SU-DHL-6 (cell line): ENCODE measurements at regions not wholly inside any gene's neighbourhood (a gene's known extent, or its start where the extent isn't known, plus 50 kb on each side); places are given as distances from the start of the nearest gene placed in this dataset.

Experiments
- H2AFZ ChIP-seq: fragments of 200-600 bp; sonication (generic); 2 replicates; pipeline ENCODE4 v1.6.1; 2014; ENCODE audit warnings: low read depth, mild to moderate bottlenecking, moderate library complexity, mixed read lengths, antibody characterized with exemption, low read length; ENCODE audit not compliant: severe bottlenecking
- H3F3A ChIP-seq: fragments of 200-600 bp; shearing (Covaris generic); 2 replicates; pipeline ENCODE4 v1.6.0; 2016; ENCODE audit warnings: antibody characterized with exemption, mild to moderate bottlenecking; ENCODE audit not compliant: insufficient read depth
- H3K27ac ChIP-seq: fragments of 200-600 bp; sonication (generic); 2 replicates; pipeline ENCODE4 v1.5.1; 2016; ENCODE audit warnings: low read depth, mild to moderate bottlenecking, low read length, moderate library complexity, mixed read lengths
- H3K27me3 ChIP-seq: fragments of 200-600 bp; sonication (generic), shearing (Covaris generic); 2 replicates; pipeline ENCODE4 v1.6.0; 2014; ENCODE audit warnings: mild to moderate bottlenecking, low read length
- H3K36me3 ChIP-seq: fragments of 200-600 bp; sonication (generic); 2 replicates; pipeline ENCODE4 v1.6.1; 2014; ENCODE audit warnings: mild to moderate bottlenecking, low read length, mixed read lengths
- H3K4me2 ChIP-seq: fragments of 300-600, 200-600 bp; shearing (Covaris generic), sonication (generic); 2 replicates; pipeline ENCODE4 v1.6.0; 2014; ENCODE audit warnings: low read length, low read depth, mild to moderate bottlenecking; ENCODE audit not compliant: poor library complexity, severe bottlenecking
- H3K4me3 ChIP-seq: fragments of 200-600 bp; sonication (generic); 2 replicates; pipeline ENCODE4 v1.5.1; 2014; ENCODE audit warnings: antibody characterized with exemption, low read length, mild to moderate bottlenecking, mixed read lengths; ENCODE audit not compliant: insufficient read depth, poor library complexity, severe bottlenecking
- H3K79me2 ChIP-seq: fragments of 200-600 bp; sonication (generic); 2 replicates; pipeline ENCODE4 v1.6.1; 2014; ENCODE audit warnings: mild to moderate bottlenecking, low read length, moderate library complexity; ENCODE audit not compliant: insufficient read depth
- H3K9ac ChIP-seq: fragments of 200-600 bp; sonication (generic); 2 replicates; pipeline ENCODE4 v1.7.0; 2014; ENCODE audit warnings: mild to moderate bottlenecking, low read length
- H3K9me2 ChIP-seq: fragments of 200-600 bp; sonication (generic); replicated peaks from 2 replicates; pipeline ENCODE4 v1.6.1; 2014; ENCODE audit warnings: low read length; ENCODE audit not compliant: insufficient read depth
- H3K9me3 ChIP-seq: fragments of 200-600 bp; sonication (generic); 2 replicates; pipeline ENCODE4 v1.6.1; 2014; ENCODE audit warnings: low read length, mixed read lengths; ENCODE audit not compliant: insufficient read depth
- H4K20me1 ChIP-seq: fragments of 200-600 bp; sonication (generic); 2 replicates; pipeline ENCODE4 v1.6.1; 2014; ENCODE audit warnings: low read depth, mild to moderate bottlenecking, antibody characterized with exemption, low read length, moderate library complexity, mixed read lengths
- CTCF ChIP-seq: fragments of 200-600 bp; sonication (generic); IDR thresholded peaks from one replicate; pipeline ENCODE4 v1.5.1; 2017; ENCODE audit warnings: antibody characterized with exemption, mild to moderate bottlenecking, low read length, moderate library complexity; ENCODE audit not compliant: insufficient read depth, poor library complexity, severe bottlenecking
- EZH2phosphoT487 ChIP-seq: fragments of 200-600 bp; sonication (generic), shearing (Covaris generic); conservative IDR thresholded peaks from 2 replicates; pipeline ENCODE4 v1.6.1; 2018; ENCODE audit warnings: mild to moderate bottlenecking, antibody characterized with exemption, low read length, moderate library complexity, mixed read lengths

- no peak overlapping the region for H3K4me3 ChIP-seq
- no peaks in the 10 kb centered on the region for H3K79me2 ChIP-seq
- H3K27ac ChIP-seq: no peak overlapping the region
- H3K4me2 ChIP-seq: no peak overlapping the region
- no peaks in the 10 kb centered on the region for H3K9me2 ChIP-seq
- peak overlapping the region; percentile 62 for H2AFZ ChIP-seq
- H3F3A ChIP-seq: no peaks in the 10 kb centered on the region
- H3K36me3 ChIP-seq: no peaks in the 10 kb centered on the region
- TF ChIP-seq EZH2phosphoT487 (no peak), CTCF (peak; percentile 38)
- H4K20me1 ChIP-seq: no peaks in the 10 kb centered on the region
- no peaks in the 10 kb centered on the region for H3K9me3 ChIP-seq
- no peak overlapping the region for H3K9ac ChIP-seq
- no peaks in the 10 kb centered on the region for H3K27me3 ChIP-seq
These were observed 289.4 kb downstream of the ADGRL2 start for GRCh38 chr1:82090104-82090503.

GRCh38 chr1:82086739-82087138 lies 286.0 kb downstream of the ADGRL2 start:
- Histone ChIP-seq H3K9me2 (no peaks in the 10 kb centered on the region), H3K27ac (no peak overlapping the region), H3K27me3 (no peaks in the 10 kb centered on the region), H3K79me2 (no peaks in the 10 kb centered on the region), H3F3A (no peaks in the 10 kb centered on the region), H3K4me2 (no peak overlapping the region), H3K9ac (no peak overlapping the region), H3K4me3 (no peak overlapping the region), H3K36me3 (no peaks in the 10 kb centered on the region), H3K9me3 (no peaks in the 10 kb centered on the region), H4K20me1 (no peaks in the 10 kb centered on the region), H2AFZ (no peak overlapping the region)
- TF ChIP-seq CTCF (no peak), EZH2phosphoT487 (no peak)

- Histone ChIP-seq H3K27ac (no peak overlapping the region), H3K36me3 (no peaks in the 10 kb centered on the region), H3K79me2 (no peaks in the 10 kb centered on the region), H3K4me3 (no peak overlapping the region), H3K9me3 (no peaks in the 10 kb centered on the region), H2AFZ (no peak overlapping the region), H3K9ac (no peak overlapping the region), H3F3A (no peaks in the 10 kb centered on the region), H3K4me2 (no peak overlapping the region), H3K27me3 (no peaks in the 10 kb centered on the region), H3K9me2 (no peaks in the 10 kb centered on the region), H4K20me1 (no peaks in the 10 kb centered on the region)
- TF ChIP-seq EZH2phosphoT487 (no peak), CTCF (no peak)
These were observed 278.9 kb downstream of the ADGRL2 start for GRCh38 chr1:82079607-82080006.

GRCh38 chr1:82073659-82074058 lies 272.9 kb downstream of the ADGRL2 start:
- Histone ChIP-seq H3K4me3 (no peak overlapping the region), H4K20me1 (no peaks in the 10 kb centered on the region), H3K9me2 (no peaks in the 10 kb centered on the region), H3K9ac (no peak overlapping the region), H2AFZ (no peak overlapping the region), H3K27me3 (no peaks in the 10 kb centered on the region), H3K27ac (no peak overlapping the region), H3K36me3 (no peaks in the 10 kb centered on the region), H3F3A (no peaks in the 10 kb centered on the region), H3K79me2 (no peaks in the 10 kb centered on the region), H3K4me2 (no peak overlapping the region), H3K9me3 (no peaks in the 10 kb centered on the region)
- TF ChIP-seq CTCF (no peak), EZH2phosphoT487 (no peak)
